Left renal pelvis (tissue), 4 donors: ENCODE measurements at regions not wholly inside any gene's neighbourhood (a gene's known extent, or its start where the extent isn't known, plus 50 kb on each side); places are given as distances from the start of the nearest gene placed in this dataset.
"Not testable (repeated sequence)": the region's sequence is repeated elsewhere in the genome, so short reads cannot be mapped to it uniquely, and the experiment has no call there.

ENCODE experiments used
- DNase-seq, 4 donors: peaks; one replicate each; pipeline ENCODE4 v3.0.0-alpha.2; 2013; ENCODE audit warnings: low read depth in 4 of 4, low spot score in 3 of 4

GRCh38 chr2:184168823-184169222, 429.5 kb upstream of the ZNF804A start:
- DNase-seq, result not testable (repeated sequence)

GRCh38 chr2:184169366-184169765, 429.0 kb upstream of the ZNF804A start:
- DNase-seq, result no peak

- DNase-seq, result no peak
Observed at GRCh38 chr2:184174493-184175104, 423.7 kb upstream of the ZNF804A start.

- DNase-seq, result no peak
Observed at GRCh38 chr2:184178229-184178628, 420.1 kb upstream of the ZNF804A start.

- no peak for DNase-seq
Observed at GRCh38 chr2:184186436-184186835, 411.9 kb upstream of the ZNF804A start.

- no peak for DNase-seq
Observed at GRCh38 chr2:184187421-184187971, 410.8 kb upstream of the ZNF804A start.

GRCh38 chr2:184190725-184191124, 407.6 kb upstream of the ZNF804A start:
- DNase-seq, result no peak

- DNase-seq, result no peak
Observed at GRCh38 chr2:184192649-184193048, 405.7 kb upstream of the ZNF804A start.

- DNase-seq, result no peak
Observed at GRCh38 chr2:184197413-184197812, 400.9 kb upstream of the ZNF804A start.

GRCh38 chr2:184198791-184199190, 399.5 kb upstream of the ZNF804A start:
- DNase-seq, result not testable (repeated sequence)

- DNase-seq, result no peak
Observed at GRCh38 chr2:184199274-184199673, 399.1 kb upstream of the ZNF804A start.

GRCh38 chr2:184201246-184201645, 397.1 kb upstream of the ZNF804A start:
- no peak for DNase-seq

- DNase-seq, result no peak
Observed at GRCh38 chr2:184203661-184204060, 394.7 kb upstream of the ZNF804A start.

- DNase-seq, result no peak
Observed at GRCh38 chr2:184205048-184205596, 393.2 kb upstream of the ZNF804A start.

- DNase-seq, result no peak
Observed at GRCh38 chr2:184206045-184206444, 392.3 kb upstream of the ZNF804A start.

GRCh38 chr2:184210329-184210728, 388.0 kb upstream of the ZNF804A start:
- DNase-seq, result no peak

GRCh38 chr2:184215745-184216144, 382.6 kb upstream of the ZNF804A start:
- DNase-seq, result no peak

GRCh38 chr2:184256611-184257010, 341.7 kb upstream of the ZNF804A start:
- no peak for DNase-seq

- DNase-seq, result no peak
Observed at GRCh38 chr2:184261331-184261730, 337.0 kb upstream of the ZNF804A start.

GRCh38 chr2:184261818-184262217, 336.5 kb upstream of the ZNF804A start:
- DNase-seq, result no peak

- no peak for DNase-seq
Observed at GRCh38 chr2:184268900-184269477, 329.3 kb upstream of the ZNF804A start.

GRCh38 chr2:184270660-184271059, 327.7 kb upstream of the ZNF804A start:
- no peak for DNase-seq
